AG09309 (cell line): ENCODE measurements at regions not wholly inside any gene's neighbourhood (a gene's known extent, or its start where the extent isn't known, plus 50 kb on each side); places are given as distances from the start of the nearest gene placed in this dataset.

ENCODE experiments used
- DNase-seq: peaks from one replicate; pipeline ENCODE4 v3.0.0-alpha.2; 2010; ENCODE audit warnings: low read depth
- H3K4me3 ChIP-seq: 2 replicates; pipeline ENCODE4 v1.5.1; 2011; ENCODE audit warnings: mild to moderate bottlenecking, low read depth, low read length, moderate library complexity; ENCODE audit not compliant: control insufficient read depth
- CTCF ChIP-seq: IDR thresholded peaks from 2 replicates; pipeline ENCODE4 v1.5.1; 2011; ENCODE audit warnings: mild to moderate bottlenecking, low read depth, low read length, inconsistent platforms; ENCODE audit not compliant: insufficient read depth, control insufficient read depth; ENCODE audit errors: missing control alignments

- no peak for DNase-seq
- no peak for TF ChIP-seq CTCF
- H3K4me3 ChIP-seq = no peak overlapping the region
Observed at GRCh38 chr10:130902471-130902870, 409.1 kb downstream of the TCERG1L start.

DNA sequence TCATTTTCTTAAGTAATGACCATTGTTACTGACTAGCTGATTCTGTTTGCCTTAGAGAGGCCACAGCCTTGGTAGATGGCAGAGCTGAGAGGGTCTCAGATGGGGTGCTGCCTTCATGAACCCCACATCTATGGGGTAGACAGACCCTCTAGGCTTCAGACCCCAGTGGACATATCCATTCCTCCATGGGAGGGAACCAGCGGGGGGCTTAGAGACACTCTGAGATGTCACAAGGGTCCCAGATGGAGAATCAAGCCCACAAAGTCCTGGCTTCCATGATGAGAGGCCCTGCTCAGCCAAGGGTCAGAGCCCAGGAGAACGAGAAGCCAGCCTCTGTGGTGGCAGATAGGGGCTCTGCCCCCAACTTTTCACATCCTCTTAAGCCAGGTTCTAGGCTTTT is 408.6 kb downstream of the TCERG1L start:
- DNase-seq = no peak
- no peak for TF ChIP-seq CTCF
- no peak overlapping the region for H3K4me3 ChIP-seq

DNA sequence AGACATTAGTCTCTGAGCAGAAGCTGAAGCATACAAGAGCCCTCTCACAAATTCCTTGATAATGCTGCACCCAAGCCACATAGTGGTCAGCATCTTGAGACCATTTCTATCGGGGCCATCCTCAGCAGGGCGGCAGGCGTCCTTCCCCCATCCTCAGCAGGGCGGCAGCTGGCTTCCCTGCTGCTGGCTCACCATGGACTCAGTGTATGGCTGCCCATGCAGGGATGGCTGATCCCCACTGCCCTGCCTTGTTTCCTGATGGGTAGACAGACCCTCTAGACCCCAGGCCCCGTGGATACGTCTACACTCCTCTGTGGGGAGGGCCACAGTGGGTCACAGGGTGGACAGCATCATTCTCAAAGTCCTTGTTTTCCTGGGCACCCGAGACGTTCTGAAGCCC is 406.8 kb downstream of the TCERG1L start:
- DNase-seq = no peak
- no peak for TF ChIP-seq CTCF

DNA sequence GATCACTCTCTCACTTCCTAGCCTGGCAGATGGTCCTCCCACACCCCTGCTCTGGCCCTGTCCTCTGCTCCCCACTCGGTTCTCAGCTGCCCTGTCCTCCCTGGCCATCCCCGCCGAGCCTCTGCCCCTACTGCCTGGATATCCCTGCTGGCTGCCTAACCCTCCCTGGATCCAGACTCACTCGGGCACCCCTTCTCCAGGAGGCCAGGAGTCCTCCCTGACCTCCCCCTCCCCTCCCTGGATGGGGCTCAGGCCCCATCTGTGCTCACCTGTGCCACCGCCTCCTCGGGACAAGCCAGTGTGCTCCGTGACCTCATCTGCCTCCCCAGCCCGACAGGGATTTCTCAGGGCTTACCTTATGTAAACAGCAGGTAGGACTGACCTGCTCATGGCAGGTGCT is 406.1 kb downstream of the TCERG1L start:
- TF ChIP-seq CTCF = no peak
- H3K4me3 ChIP-seq = no peak overlapping the region
- no peak for DNase-seq

More for the DNA sequence above, 406.8 kb downstream of the TCERG1L start:
- H3K4me3 ChIP-seq = no peak overlapping the region

- TF ChIP-seq CTCF = no peak
- H3K4me3 ChIP-seq = no peak overlapping the region
- DNase-seq = no peak
Observed at GRCh38 chr10:130905921-130906320, 405.6 kb downstream of the TCERG1L start.

GRCh38 chr10:130910848-130911247 is 400.7 kb downstream of the TCERG1L start:
- no peak overlapping the region for H3K4me3 ChIP-seq
- no peak for TF ChIP-seq CTCF
- DNase-seq = no peak

DNA sequence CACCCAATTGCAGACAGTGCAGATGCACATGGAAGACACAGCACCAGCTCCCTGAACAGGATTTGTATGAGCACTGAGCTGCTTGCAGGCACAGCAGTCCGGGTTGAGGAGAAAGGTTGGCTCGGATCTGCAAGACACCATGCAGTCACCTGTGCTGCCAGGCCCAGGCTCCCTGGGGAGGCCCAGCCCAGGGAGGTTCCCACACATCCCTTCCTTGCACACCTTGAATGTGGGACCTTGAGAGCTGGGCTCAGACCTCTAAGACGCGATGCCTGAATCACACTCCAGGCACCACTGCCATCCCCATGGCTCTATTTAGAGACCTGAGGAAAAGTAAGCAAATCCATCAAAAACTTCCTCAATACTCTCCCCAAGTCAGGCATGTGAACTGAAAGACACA is 397.7 kb downstream of the TCERG1L start:
- no peak overlapping the region for H3K4me3 ChIP-seq
- no peak for DNase-seq
- no peak for TF ChIP-seq CTCF
